ENCODE measurements at regions not wholly inside any gene's neighbourhood (a gene's known extent, or its start where the extent isn't known, plus 50 kb on each side); places are given as distances from the start of the nearest gene placed in this dataset.
"Not testable (repeated sequence)": the region's sequence is repeated elsewhere in the genome, so short reads cannot be mapped to it uniquely, and the experiment has no call there.

- peaks cover 3% of the 10 kb centered on the region for H3K27me3 ChIP-seq (ENCODE audit: low read depth)
- ATAC-seq (no peak), DNase-seq (no peak)
- no peaks in the 10 kb centered on the region for H3K9me3 ChIP-seq
- no peak overlapping the region for H3K4me3 ChIP-seq
- no peak overlapping the region for H3K27ac ChIP-seq
- no peak for TF ChIP-seq CTCF (IDR thresholded peaks at IDR 0.05)
- intact Hi-C loops (cut with DNase I), result no loop called here
- no peaks in the 10 kb centered on the region for H3K4me1 ChIP-seq
- H3K36me3 ChIP-seq, result no peaks in the 10 kb centered on the region
Measured at GRCh38 chr14:22179190-22179589, 409.8 kb downstream of the DAD1 start.

DNA sequence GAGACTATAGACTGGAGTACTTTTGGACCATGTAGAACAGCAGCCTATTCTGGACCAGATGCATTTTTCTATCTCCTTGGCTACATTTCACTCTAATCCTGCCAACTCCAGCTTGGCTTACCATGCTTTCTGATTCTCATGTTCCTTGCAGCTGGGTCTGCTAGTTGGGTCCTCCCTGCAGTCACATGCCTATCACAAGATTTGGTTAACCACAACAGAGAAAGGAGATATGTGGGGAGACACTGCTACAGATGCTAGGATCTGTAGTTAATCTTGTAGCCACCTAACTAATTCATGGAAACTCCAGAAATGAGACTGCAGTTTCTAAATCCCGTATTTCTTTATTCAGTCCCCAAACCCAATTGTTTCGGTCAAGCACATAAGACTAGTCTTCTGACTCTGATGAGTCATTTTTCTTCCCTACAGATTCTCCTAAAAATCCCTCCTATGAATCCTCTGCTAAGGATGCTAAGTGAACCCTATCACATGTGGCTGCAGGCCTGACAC is 410.6 kb downstream of the DAD1 start:
- H3K27ac ChIP-seq, result no peak overlapping the region
- H3K36me3 ChIP-seq, result no peaks in the 10 kb centered on the region
- DNase-seq (no peak), ATAC-seq (no peak)
- no peak for TF ChIP-seq CTCF (IDR thresholded peaks at IDR 0.05)
- no peaks in the 10 kb centered on the region for H3K4me1 ChIP-seq
- H3K4me3 ChIP-seq, result no peak overlapping the region
- peaks cover 3% of the 10 kb centered on the region for H3K27me3 ChIP-seq (ENCODE audit: low read depth)
- intact Hi-C loops (cut with DNase I), result no loop called here
- H3K9me3 ChIP-seq, result no peaks in the 10 kb centered on the region

GRCh38 chr14:22177870-22178269 is 411.2 kb downstream of the DAD1 start:
- no peak for TF ChIP-seq CTCF (IDR thresholded peaks at IDR 0.05)

GRCh38 chr14:22176957-22177356 is 412.1 kb downstream of the DAD1 start:
- H3K4me1 ChIP-seq, result no peaks in the 10 kb centered on the region
- intact Hi-C loops (cut with DNase I), result no loop called here
- ATAC-seq, result no peak
- no peaks in the 10 kb centered on the region for H3K36me3 ChIP-seq
- no peaks in the 10 kb centered on the region for H3K9me3 ChIP-seq
- no peak overlapping the region for H3K27ac ChIP-seq
- H3K4me3 ChIP-seq, result no peak overlapping the region
- DNase-seq, result no peak
- peaks cover 3% of the 10 kb centered on the region for H3K27me3 ChIP-seq (ENCODE audit: low read depth)
- no peak for TF ChIP-seq CTCF (IDR thresholded peaks at IDR 0.05)

More at GRCh38 chr14:22177870-22178269, 411.2 kb downstream of the DAD1 start:
- no peaks in the 10 kb centered on the region for H3K9me3 ChIP-seq
- no peak overlapping the region for H3K27ac ChIP-seq
- intact Hi-C loops (cut with DNase I), result no loop called here
- H3K27me3 ChIP-seq (ENCODE audit: low read depth), result peaks cover 3% of the 10 kb centered on the region
- no peak for DNase-seq
- no peaks in the 10 kb centered on the region for H3K36me3 ChIP-seq
- H3K4me1 ChIP-seq, result no peaks in the 10 kb centered on the region
- H3K4me3 ChIP-seq, result no peak overlapping the region
- no peak for ATAC-seq

GRCh38 chr14:22175278-22175558 is 413.8 kb downstream of the DAD1 start:
- DNase-seq; ATAC-seq; H3K27ac ChIP-seq; H3K36me3 ChIP-seq; intact Hi-C loops (cut with DNase I); H3K27me3 ChIP-seq (ENCODE audit: low read depth); H3K4me1 ChIP-seq; H3K4me3 ChIP-seq; H3K9me3 ChIP-seq: not testable (repeated sequence)

DNA sequence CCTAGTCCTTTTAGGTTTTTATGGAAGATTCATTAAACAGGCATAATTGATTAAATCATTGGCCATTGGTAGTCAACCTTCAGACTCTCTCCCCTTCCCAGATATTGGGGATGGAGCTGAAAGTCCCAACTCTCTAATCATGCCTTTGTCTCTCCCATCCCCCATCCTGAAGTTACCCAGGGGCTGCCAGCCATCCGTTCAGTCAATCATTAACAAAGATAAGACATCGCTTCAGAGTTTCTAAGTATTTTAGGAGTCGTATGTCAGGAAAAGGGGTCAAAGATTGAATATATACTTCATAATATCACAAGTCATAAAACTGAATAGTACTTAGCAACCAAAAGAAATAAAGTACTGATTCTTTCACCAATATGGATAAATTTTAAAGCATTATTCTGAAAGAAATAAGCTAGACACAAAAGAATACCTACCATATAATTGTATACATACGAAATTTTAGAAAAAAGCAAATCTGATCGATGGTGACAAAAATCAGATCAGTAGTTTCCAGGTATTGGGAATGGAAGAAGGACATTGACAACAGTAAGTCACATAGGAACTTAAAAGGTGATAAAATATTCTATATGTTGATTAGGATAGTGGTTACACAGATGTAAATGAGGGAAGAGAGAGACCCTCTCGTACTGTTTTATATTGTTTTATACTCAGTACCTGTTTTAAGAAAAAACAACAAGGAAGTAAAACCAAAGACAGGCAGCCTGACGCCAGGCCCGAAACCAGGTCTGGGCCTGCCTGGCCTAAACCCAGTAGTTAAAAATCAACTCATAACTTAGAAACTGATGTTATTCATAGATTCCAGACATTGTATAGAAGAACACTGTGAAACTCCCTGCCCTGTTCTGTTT is 414.4 kb downstream of the DAD1 start:
- Histone ChIP-seq H3K36me3 (no peaks in the 10 kb centered on the region), H3K4me1 (no peaks in the 10 kb centered on the region), H3K9me3 (no peaks in the 10 kb centered on the region), H3K27me3 (ENCODE audit: low read depth) (peaks cover 3% of the 10 kb centered on the region), H3K27ac (no peak overlapping the region), H3K4me3 (no peak overlapping the region)
- intact Hi-C loops (cut with DNase I), result no loop called here
- TF ChIP-seq CTCF (IDR thresholded peaks at IDR 0.05), result no peak
- ATAC-seq (no peak), DNase-seq (no peak)
